HEK293T (cell line): ENCODE measurements at regions not wholly inside any gene's neighbourhood (a gene's known extent, or its start where the extent isn't known, plus 50 kb on each side); places are given as distances from the start of the nearest gene placed in this dataset.

Experiments
- FOXA1 ChIP-seq: fragments of 450-650 bp; IDR thresholded peaks from 2 replicates; pipeline ENCODE4 v1.6.1; 2016; ENCODE audit warnings: mild to moderate bottlenecking
- FOXK2 ChIP-seq: fragments of 450-650 bp; IDR thresholded peaks from 2 replicates; pipeline ENCODE4 v1.6.1; 2016; ENCODE audit warnings: mild to moderate bottlenecking
- L3MBTL2 ChIP-seq: fragments of 450-650 bp; conservative IDR thresholded peaks from 2 replicates; pipeline ENCODE4 v1.6.1; 2016; ENCODE audit warnings: mild to moderate bottlenecking
- NFRKB ChIP-seq: fragments of 450-650 bp; IDR thresholded peaks from 2 replicates; pipeline ENCODE4 v1.6.1; 2016; ENCODE audit warnings: mild to moderate bottlenecking, moderate library complexity
- SP1 ChIP-seq: fragments of 450-650 bp; IDR thresholded peaks from 2 replicates; pipeline ENCODE4 v1.6.1; 2017
- SUZ12 ChIP-seq: fragments of 450-650 bp; IDR thresholded peaks from 2 replicates; pipeline ENCODE4 v1.6.1; 2016; ENCODE audit warnings: mild to moderate bottlenecking
- TARDBP ChIP-seq: fragments of 450-650 bp; IDR thresholded peaks from 2 replicates; pipeline ENCODE4 v1.6.1; 2016

DNA sequence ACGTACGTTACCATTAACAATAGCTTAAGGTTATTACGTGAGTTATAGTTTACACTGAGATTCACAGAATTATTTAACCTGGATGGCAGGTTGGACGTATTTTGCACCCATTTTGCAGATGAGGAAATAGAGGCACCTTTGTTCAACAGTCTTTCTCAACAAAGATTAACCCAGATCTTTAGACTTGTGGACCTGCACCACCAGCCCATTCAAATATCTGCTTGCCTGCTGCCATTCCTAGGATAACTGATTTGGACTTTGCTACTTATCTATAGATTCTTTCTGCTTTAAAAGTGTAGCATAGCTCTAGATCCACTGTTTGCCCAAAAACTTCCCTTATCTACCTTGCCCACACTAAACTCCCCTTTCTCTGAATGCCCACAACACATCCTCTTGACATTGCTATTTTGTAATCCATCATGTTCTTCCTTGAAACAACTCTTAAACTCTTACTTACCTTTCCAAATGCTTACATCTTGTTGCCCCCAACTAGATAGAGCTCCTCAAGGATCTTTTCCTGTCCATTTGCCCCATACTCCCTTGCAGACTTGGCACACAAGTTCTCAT, 56.4 kb upstream of the TNFAIP3 start:
- no peak for TF ChIP-seq TARDBP
- no peak for TF ChIP-seq SP1
- TF ChIP-seq NFRKB, result no peak
- TF ChIP-seq FOXA1, result no peak
- TF ChIP-seq SUZ12, result no peak
- no peak for TF ChIP-seq FOXK2
- TF ChIP-seq L3MBTL2, result no peak
